ENCODE measurements at regions not wholly inside any gene's neighbourhood (a gene's known extent, or its start where the extent isn't known, plus 50 kb on each side); places are given as distances from the start of the nearest gene placed in this dataset.

DNA sequence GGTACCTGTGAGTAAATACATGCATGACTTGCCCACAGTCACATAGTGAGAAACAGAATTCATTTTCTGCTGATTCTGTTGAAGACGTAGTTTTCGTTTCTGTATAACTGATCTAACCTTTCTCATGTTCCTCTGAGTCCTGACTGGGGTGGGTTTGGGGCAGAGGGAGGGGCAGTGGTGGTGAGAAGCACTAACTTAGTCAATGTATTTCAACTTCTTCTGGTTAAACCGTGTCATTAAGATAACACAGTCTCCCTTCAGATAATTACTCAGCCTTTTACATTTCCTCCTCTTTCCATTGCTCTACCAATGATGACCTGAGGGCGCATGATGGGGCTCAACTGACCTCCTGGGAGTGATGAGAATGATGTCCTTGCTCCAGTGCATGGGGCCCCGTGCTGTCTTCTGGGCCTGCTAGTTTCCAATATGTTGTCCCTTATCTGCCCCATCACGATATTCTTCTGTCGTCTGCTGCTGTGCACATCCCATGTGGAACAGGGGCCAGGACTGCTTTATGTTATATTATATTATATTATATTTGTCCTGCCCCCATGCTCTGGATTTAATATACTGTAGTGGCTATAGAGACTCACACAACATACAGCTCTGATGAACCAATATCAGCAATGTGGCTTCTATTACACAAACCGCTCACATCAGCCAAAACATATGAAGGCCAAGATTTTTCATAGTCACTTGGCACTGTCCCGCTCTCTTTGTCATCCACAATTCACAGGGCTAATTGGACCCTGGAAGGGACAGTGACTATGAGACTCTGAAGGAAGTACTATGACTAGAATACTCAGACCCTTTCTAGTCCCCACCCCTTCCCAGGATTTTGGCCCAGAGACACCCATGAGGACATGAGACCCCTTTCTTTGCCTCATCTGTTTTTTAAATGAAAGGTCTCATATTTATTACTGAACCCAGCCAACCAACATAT lies 407.1 kb upstream of the MCTP2 start:
- intact Hi-C loops (cut with DNase I): no loop called here
- Histone ChIP-seq H3K27ac (no peak overlapping the region), H3K9me3 (no peaks in the 10 kb centered on the region), H3K4me1 (no peaks in the 10 kb centered on the region), H3K36me3 (no peaks in the 10 kb centered on the region), H3K4me3 (no peak overlapping the region), H3K27me3 (no peaks in the 10 kb centered on the region)
- no peak for FAIRE-seq
- 72 to 83% methylated on average over 9 of the region's 9 CpGs for WGBS, 2 donors
- no peak for DNase-seq
- TF ChIP-seq, protein P1, sequence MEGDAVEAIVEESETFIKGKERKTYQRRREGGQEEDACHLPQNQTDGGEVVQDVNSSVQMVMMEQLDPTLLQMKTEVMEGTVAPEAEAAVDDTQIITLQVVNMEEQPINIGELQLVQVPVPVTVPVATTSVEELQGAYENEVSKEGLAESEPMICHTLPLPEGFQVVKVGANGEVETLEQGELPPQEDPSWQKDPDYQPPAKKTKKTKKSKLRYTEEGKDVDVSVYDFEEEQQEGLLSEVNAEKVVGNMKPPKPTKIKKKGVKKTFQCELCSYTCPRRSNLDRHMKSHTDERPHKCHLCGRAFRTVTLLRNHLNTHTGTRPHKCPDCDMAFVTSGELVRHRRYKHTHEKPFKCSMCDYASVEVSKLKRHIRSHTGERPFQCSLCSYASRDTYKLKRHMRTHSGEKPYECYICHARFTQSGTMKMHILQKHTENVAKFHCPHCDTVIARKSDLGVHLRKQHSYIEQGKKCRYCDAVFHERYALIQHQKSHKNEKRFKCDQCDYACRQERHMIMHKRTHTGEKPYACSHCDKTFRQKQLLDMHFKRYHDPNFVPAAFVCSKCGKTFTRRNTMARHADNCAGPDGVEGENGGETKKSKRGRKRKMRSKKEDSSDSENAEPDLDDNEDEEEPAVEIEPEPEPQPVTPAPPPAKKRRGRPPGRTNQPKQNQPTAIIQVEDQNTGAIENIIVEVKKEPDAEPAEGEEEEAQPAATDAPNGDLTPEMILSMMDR (IDR thresholded peaks at IDR 0.05): no peak
- ATAC-seq: no peak

DNA sequence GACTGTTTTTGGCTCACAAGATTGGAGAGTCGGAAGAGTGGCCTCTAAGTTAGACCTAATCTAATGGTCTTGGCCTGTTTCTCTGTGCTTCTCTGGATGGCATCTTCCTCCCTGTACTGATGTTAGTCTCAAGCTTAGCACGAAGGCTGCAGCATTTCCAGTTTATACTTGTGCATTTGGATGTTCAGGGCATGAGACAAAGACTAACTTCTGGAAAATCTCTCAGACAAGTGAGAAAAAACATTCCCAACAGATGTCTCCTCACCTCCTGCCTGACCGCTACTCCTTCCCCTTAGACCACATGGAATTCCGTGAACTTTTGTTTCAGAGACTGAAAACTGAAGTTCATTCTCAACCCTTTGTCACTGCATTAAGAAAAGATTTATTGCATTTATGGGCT lies 410.8 kb upstream of the MCTP2 start:
- FAIRE-seq: no peak
- H3K36me3 ChIP-seq: no peaks in the 10 kb centered on the region
- TF ChIP-seq, protein P1 (IDR thresholded peaks at IDR 0.05): no peak
- no peaks in the 10 kb centered on the region for H3K27me3 ChIP-seq
- H3K9me3 ChIP-seq: no peaks in the 10 kb centered on the region
- 73 to 87% methylated on average over 4 of the region's 4 CpGs for WGBS, 2 donors
- no peak for DNase-seq
- H3K4me1 ChIP-seq: no peaks in the 10 kb centered on the region
- ATAC-seq: no peak
- H3K27ac ChIP-seq: no peak overlapping the region
- H3K4me3 ChIP-seq: no peak overlapping the region
- intact Hi-C loops (cut with DNase I): no loop called here

DNA sequence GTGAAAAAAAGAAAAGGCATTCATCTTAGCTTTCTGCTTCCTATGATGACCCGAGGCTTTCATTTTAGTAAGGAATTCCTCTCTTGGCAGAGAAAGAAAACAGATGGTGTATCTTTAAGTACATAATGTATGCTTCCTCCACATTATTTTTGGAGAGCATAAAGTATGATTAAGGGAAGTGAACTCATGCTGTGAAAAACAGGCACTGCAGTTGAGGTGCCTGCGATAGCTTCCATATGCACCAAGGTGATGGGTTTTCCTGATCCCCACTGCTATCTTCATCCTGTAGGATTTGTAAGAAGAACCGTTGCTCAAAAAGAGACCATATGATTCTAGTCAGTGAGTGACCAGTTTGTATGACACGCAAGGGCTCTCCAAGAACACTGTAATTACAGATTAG lies 411.5 kb upstream of the MCTP2 start:
- Histone ChIP-seq H3K27me3 (no peaks in the 10 kb centered on the region), H3K9me3 (no peaks in the 10 kb centered on the region), H3K36me3 (no peaks in the 10 kb centered on the region), H3K27ac (no peak overlapping the region), H3K4me3 (no peak overlapping the region), H3K4me1 (no peaks in the 10 kb centered on the region)
- TF ChIP-seq, protein P1 (IDR thresholded peaks at IDR 0.05): no peak
- intact Hi-C loops (cut with DNase I): no loop called here
- DNase-seq (no peak), ATAC-seq (no peak), FAIRE-seq (no peak)
- WGBS, 2 donors: 62 to 69% methylated on average over 4 of the region's 4 CpGs

- Histone ChIP-seq H3K27me3 (no peaks in the 10 kb centered on the region), H3K4me1 (no peaks in the 10 kb centered on the region), H3K9me3 (no peaks in the 10 kb centered on the region), H3K27ac (no peak overlapping the region), H3K36me3 (no peaks in the 10 kb centered on the region), H3K4me3 (no peak overlapping the region)
- FAIRE-seq (no peak), DNase-seq (no peak), ATAC-seq (no peak)
- intact Hi-C loops (cut with DNase I): no loop called here
- TF ChIP-seq, protein P1 (IDR thresholded peaks at IDR 0.05): no peak
Observed at GRCh38 chr15:93816815-93817214, 414.5 kb upstream of the MCTP2 start.

- no peaks in the 10 kb centered on the region for H3K9me3 ChIP-seq
- H3K4me1 ChIP-seq: no peaks in the 10 kb centered on the region
- FAIRE-seq (no peak), DNase-seq (no peak), ATAC-seq (no peak)
- no peaks in the 10 kb centered on the region for H3K27me3 ChIP-seq
- 61 to 67% methylated on average over 5 of the region's 5 CpGs for WGBS, 2 donors
- no peak overlapping the region for H3K4me3 ChIP-seq
- TF ChIP-seq, protein P1 (IDR thresholded peaks at IDR 0.05): no peak
- H3K36me3 ChIP-seq: no peaks in the 10 kb centered on the region
- intact Hi-C loops (cut with DNase I): no loop called here
- no peak overlapping the region for H3K27ac ChIP-seq
Observed at GRCh38 chr15:93811305-93811704, 420.1 kb upstream of the MCTP2 start.
